ENCODE measurements at regions not wholly inside any gene's neighbourhood (a gene's known extent, or its start where the extent isn't known, plus 50 kb on each side); places are given as distances from the start of the nearest gene placed in this dataset.

DNA sequence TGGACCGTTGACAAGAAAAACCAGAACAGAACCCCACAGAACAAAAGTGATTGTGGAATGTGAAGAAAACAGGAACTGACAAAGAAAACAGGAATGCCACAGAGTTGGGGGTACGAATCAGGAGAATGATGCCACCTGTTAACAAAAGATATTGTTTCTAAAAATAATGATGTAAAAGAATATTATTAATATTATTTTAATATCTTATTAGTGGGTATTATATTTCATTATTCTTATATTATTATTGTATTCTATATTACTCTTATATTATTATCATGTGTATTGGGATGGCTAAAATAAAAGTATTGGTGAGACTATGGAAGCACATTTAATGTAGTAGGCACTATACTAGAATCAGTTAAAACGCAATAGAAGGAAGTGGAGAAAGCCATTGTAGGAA lies 659.0 kb upstream of the PCDH15 start:
- TF ChIP-seq BHLHE40 (IDR thresholded peaks at IDR 0.05; ENCODE audit: borderline replicate concordance in 1 of 2, low read depth in 2 of 2, low read length in 1 of 2) (no peak), CTCF (IDR thresholded peaks at IDR 0.05 in 2 of 3, conservative IDR thresholded peaks at IDR 0.05 in 1 of 3; ENCODE audit: control insufficient read depth in 2 of 3, extremely low read depth in 1 of 3, insufficient read depth in 1 of 3, low read depth in 3 of 3, low read length in 3 of 3) (no peak), TCF7 (IDR thresholded peaks at IDR 0.05; ENCODE audit: borderline replicate concordance) (no peak), SPI1 (IDR thresholded peaks at IDR 0.05; ENCODE audit: borderline replicate concordance, insufficient read depth, low read depth, low read length) (no peak), POLR2A (IDR thresholded peaks at IDR 0.05; ENCODE audit: low read depth, low read length) (no peak), SIN3A (IDR thresholded peaks at IDR 0.05; ENCODE audit: low read depth, low read length) (no peak), TARDBP (IDR thresholded peaks at IDR 0.05; ENCODE audit: borderline replicate concordance) (no peak), HDGF (IDR thresholded peaks at IDR 0.05) (no peak), POLR2AphosphoS5 (IDR thresholded peaks at IDR 0.05; ENCODE audit: low read length) (no peak), TCF12 (IDR thresholded peaks at IDR 0.05; ENCODE audit: low read depth, low read length) (no peak), EZH2 (IDR thresholded peaks at IDR 0.05; ENCODE audit: borderline replicate concordance, control insufficient read depth, low read depth, low read length) (no peak)
